ENCODE measurements at regions not wholly inside any gene's neighbourhood (a gene's known extent, or its start where the extent isn't known, plus 50 kb on each side); places are given as distances from the start of the nearest gene placed in this dataset.

DNA sequence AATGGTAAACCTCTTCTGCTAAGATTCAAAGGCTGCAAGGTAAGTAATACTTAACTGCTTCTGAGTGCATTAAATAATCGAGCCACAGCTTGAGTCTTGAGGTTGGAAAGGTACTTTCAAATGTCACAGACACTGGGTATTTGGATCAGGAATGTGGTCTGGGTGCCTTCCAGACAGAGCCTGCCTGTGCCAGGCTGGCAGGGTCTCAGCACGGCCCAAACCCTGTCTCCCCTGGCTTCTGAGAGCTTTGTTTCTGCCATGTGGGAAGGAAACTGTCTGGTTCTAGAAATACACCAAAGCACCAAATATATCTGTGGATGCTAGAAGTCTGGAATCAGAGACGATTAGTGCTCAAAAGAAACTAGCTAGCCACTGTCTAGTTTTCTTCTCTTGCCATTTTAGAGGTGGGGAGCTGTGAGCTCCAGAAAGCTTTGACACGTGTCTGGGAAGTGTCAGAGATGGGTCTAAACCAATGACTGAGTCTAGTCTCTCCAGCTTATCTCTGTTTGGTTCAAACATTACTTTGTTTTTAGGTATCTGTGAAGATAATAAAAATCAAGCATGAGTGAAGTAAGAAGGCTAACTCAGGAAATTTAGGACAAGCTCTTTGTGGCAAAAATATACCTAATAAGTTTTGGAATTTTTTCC is 162.8 kb downstream of the CYP26A1 start:
- TF ChIP-seq CTCF (conservative IDR thresholded peaks at IDR 0.05; ENCODE audit: low read depth, low read length) (no peak), EZH2 (IDR thresholded peaks at IDR 0.05; ENCODE audit: borderline replicate concordance, low read depth, low read length, poor library complexity, severe bottlenecking) (no peak)
